B cell (primary cell): ENCODE measurements at regions not wholly inside any gene's neighbourhood (a gene's known extent, or its start where the extent isn't known, plus 50 kb on each side); places are given as distances from the start of the nearest gene placed in this dataset.

Experiments
- ATAC-seq: fragments of 200-7000 bp; cut with Tn5 transposase; one replicate; pipeline ENCODE4 v1.10.0; 2021; ENCODE audit warnings: low read depth, mild to moderate bottlenecking, moderate number of reproducible peaks, moderate library complexity
- CTCF ChIA-PET: fragments of 350-600 bp; sonication (Branson Sonifier 250); formaldehyde crosslinking; loops from one replicate; lab custom pipeline; 2021; ENCODE audit warnings: antibody characterized with exemption, inconsistent platforms; lab: Charles Lee
- POLR2A ChIA-PET: fragments of 350-600 bp; sonication (Branson Sonifier 250); formaldehyde crosslinking; loops from one replicate; lab custom pipeline; 2021; ENCODE audit warnings: antibody characterized with exemption; lab: Charles Lee
- DNase-seq: peaks from one replicate; pipeline ENCODE4 v3.0.0; 2013
- H2AFZ ChIP-seq: 2 replicates; pipeline ENCODE4 v1.6.1; 2012; ENCODE audit warnings: mild to moderate bottlenecking, low read depth, low read length; ENCODE audit not compliant: insufficient read depth, poor library complexity, severe bottlenecking
- H3K27ac ChIP-seq, 2 donors: 1 replicate in 1 of 2; 2 replicates in 1 of 2; pipeline ENCODE4 v1.5.1; 2012 to 2013; ENCODE audit warnings: low read length in 2 of 2, mild to moderate bottlenecking in 2 of 2, moderate library complexity in 1 of 2
- H3K27me3 ChIP-seq, 4 experiments: fragments of 200-600 bp in 1 of 4; sonication (generic) in 1 of 4; replicated peaks in 1 of 4; 1 replicate in 2 of 4; 2 replicates in 2 of 4; pipeline versions ENCODE4 v1.6.1 to v1.7.0; 2013 to 2016; ENCODE audit warnings: low read length in 3 of 4, mild to moderate bottlenecking in 2 of 4, mixed read lengths in 1 of 4, moderate library complexity in 1 of 4; ENCODE audit not compliant: insufficient read depth in 4 of 4, control insufficient read depth in 3 of 4; ENCODE audit errors: control extremely low read depth in 1 of 4
- H3K36me3 ChIP-seq, 2 experiments: replicated peaks in 1 of 2; 1 replicate in 1 of 2; 2 replicates in 1 of 2; pipeline versions ENCODE4 v1.6.1 to v1.7.1; 2013; ENCODE audit warnings: low read length in 1 of 2; ENCODE audit not compliant: insufficient read depth in 2 of 2, control insufficient read depth in 1 of 2; ENCODE audit errors: control extremely low read depth in 1 of 2, extremely low read depth in 1 of 2
- H3K4me1 ChIP-seq, 2 donors: fragments of 200-600 bp in 1 of 2; sonication (generic) in 1 of 2; 1 replicate in 1 of 2; 2 replicates in 1 of 2; pipeline versions ENCODE4 v1.5.1 to v1.6.1; 2013 to 2017; ENCODE audit warnings: low read length in 2 of 2; ENCODE audit not compliant: control insufficient read depth in 2 of 2, insufficient read depth in 2 of 2
- H3K4me2 ChIP-seq: replicated peaks from 2 replicates; pipeline ENCODE3; 2012; ENCODE audit warnings: mild to moderate bottlenecking, low read depth, low read length; ENCODE audit not compliant: poor library complexity, severe bottlenecking
- H3K4me3 ChIP-seq, 5 experiments: fragments of 200-600 bp in 1 of 5; sonication (generic) in 1 of 5; 1 replicate in 3 of 5; 2 replicates in 2 of 5; pipeline versions ENCODE4 v1.5.1 to v1.7.0; 2011 to 2016; ENCODE audit warnings: low read length in 4 of 5, mild to moderate bottlenecking in 4 of 5, low read depth in 2 of 5, control low read depth in 1 of 5, moderate library complexity in 1 of 5; ENCODE audit not compliant: insufficient read depth in 1 of 5; ENCODE audit errors: control extremely low read depth in 1 of 5, extremely low read depth in 1 of 5
- H3K79me2 ChIP-seq: fragments of 200-600 bp; sonication (generic); one replicate; pipeline ENCODE4 v1.6.0; 2016; ENCODE audit warnings: low read length; ENCODE audit not compliant: control insufficient read depth, insufficient read depth
- H3K9ac ChIP-seq: fragments of 200-600 bp; sonication (generic); 2 replicates; pipeline ENCODE4 v1.6.1; 2017; ENCODE audit warnings: mild to moderate bottlenecking, low read length, moderate library complexity
- H3K9me3 ChIP-seq, 3 donors: one replicate each; pipeline versions ENCODE4 v1.6.1 to v1.7.1; 2013; ENCODE audit warnings: low read length in 2 of 3; ENCODE audit not compliant: control insufficient read depth in 2 of 3, insufficient read depth in 1 of 3; ENCODE audit errors: control extremely low read depth in 1 of 3
- H4K20me1 ChIP-seq: 2 replicates; pipeline ENCODE4 v1.6.0; 2012; ENCODE audit warnings: mild to moderate bottlenecking, low read length; ENCODE audit not compliant: insufficient read depth, control insufficient read depth, poor library complexity, severe bottlenecking
- H3K27ac Mint-ChIP-seq: one replicate; pipeline ENCODE4 v1.8.0; 2021; ENCODE audit warnings: mixed read lengths
- H3K27me3 Mint-ChIP-seq: one replicate; pipeline ENCODE4 v1.8.0; 2021; ENCODE audit warnings: mixed read lengths
- H3K4me1 Mint-ChIP-seq: one replicate; pipeline ENCODE4 v1.8.0; 2021; ENCODE audit warnings: mixed read lengths
- H3K4me3 Mint-ChIP-seq: one replicate; pipeline ENCODE4 v1.8.0; 2021; ENCODE audit warnings: mixed read lengths
- H3K9me3 Mint-ChIP-seq: one replicate; pipeline ENCODE4 v1.8.0; 2022; ENCODE audit warnings: mixed read lengths; ENCODE audit not compliant: insufficient read depth
- EZH2 ChIP-seq: IDR thresholded peaks from 2 replicates; pipeline ENCODE4 v1.6.1; 2012; ENCODE audit warnings: borderline replicate concordance, low read depth, mild to moderate bottlenecking, moderate library complexity, low read length; ENCODE audit not compliant: insufficient read depth, poor library complexity, severe bottlenecking
- WGBS: methylation state at CpG from one replicate; pipeline ENCODE4 v1.1.5; 2013; ENCODE audit warnings: missing lambda C conversion rate; ENCODE audit not compliant: insufficient coverage; 5-methylcytosine and 5-hydroxymethylcytosine counted together
- intact Hi-C: fragments of 100-400 bp; cut with micrococcal nuclease; formaldehyde crosslinking; loops from one replicate; pipeline ENCODE4 v1.10.0; 2022
- TF ChIP-seq, protein P1 (sequence below): fragments of 200-600 bp; IDR thresholded peaks from one replicate; pipeline ENCODE4 v1.8.0; 2022; ENCODE audit warnings: antibody characterized with exemption, mild to moderate bottlenecking

DNA sequence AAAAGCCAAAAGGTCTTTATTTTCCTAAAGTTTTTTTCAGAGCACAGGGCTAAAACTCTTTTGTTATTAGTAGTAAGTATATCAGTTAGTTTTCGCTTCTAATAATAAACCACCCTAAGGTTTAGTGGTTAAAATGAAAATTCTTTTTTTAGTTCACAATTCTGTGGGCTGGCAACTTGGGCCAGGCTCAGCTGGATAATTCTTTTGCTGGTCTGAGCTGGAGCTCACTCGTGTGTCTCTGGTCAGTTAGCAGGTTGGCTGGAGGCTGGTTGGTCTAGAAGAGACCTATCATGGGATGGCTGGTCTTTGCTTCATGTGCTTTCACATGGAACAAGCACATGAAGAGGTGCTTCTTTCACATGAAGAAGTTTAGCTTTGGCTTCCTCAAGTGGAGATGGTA lies 227.1 kb upstream of the LCORL start:
- no peaks in the 10 kb centered on the region for H4K20me1 ChIP-seq
- no peak overlapping the region for H3K9ac ChIP-seq
- no peaks in the 10 kb centered on the region for H3K27me3 Mint-ChIP-seq
- DNase-seq, result no peak
- H3K4me3 Mint-ChIP-seq, result no peak overlapping the region
- H3K9me3 ChIP-seq, result peaks cover 0 to 1% (median 0%) of the 10 kb centered on the region in 3 donors
- H3K4me1 ChIP-seq, result no peaks in the 10 kb centered on the region
- H3K79me2 ChIP-seq, result no peaks in the 10 kb centered on the region
- ChIA-PET CTCF (no interaction called here), POLR2A (no interaction called here)
- no peak overlapping the region for H3K4me2 ChIP-seq
- intact Hi-C loops, result no loop called here
- 100% methylated on average over 1 of the region's 2 CpGs for WGBS
- TF ChIP-seq, protein P1, sequence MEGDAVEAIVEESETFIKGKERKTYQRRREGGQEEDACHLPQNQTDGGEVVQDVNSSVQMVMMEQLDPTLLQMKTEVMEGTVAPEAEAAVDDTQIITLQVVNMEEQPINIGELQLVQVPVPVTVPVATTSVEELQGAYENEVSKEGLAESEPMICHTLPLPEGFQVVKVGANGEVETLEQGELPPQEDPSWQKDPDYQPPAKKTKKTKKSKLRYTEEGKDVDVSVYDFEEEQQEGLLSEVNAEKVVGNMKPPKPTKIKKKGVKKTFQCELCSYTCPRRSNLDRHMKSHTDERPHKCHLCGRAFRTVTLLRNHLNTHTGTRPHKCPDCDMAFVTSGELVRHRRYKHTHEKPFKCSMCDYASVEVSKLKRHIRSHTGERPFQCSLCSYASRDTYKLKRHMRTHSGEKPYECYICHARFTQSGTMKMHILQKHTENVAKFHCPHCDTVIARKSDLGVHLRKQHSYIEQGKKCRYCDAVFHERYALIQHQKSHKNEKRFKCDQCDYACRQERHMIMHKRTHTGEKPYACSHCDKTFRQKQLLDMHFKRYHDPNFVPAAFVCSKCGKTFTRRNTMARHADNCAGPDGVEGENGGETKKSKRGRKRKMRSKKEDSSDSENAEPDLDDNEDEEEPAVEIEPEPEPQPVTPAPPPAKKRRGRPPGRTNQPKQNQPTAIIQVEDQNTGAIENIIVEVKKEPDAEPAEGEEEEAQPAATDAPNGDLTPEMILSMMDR, result no peak
- TF ChIP-seq EZH2, result no peak
- no peak overlapping the region for H3K4me3 ChIP-seq
- H3K4me1 Mint-ChIP-seq, result no peaks in the 10 kb centered on the region
- H3K27ac ChIP-seq, result no peak overlapping the region
- no peak overlapping the region for H3K27ac Mint-ChIP-seq
- no peaks in the 10 kb centered on the region for H3K9me3 Mint-ChIP-seq
- H2AFZ ChIP-seq, result no peak overlapping the region
- no peaks in the 10 kb centered on the region for H3K27me3 ChIP-seq
- H3K36me3 ChIP-seq, result no peaks in the 10 kb centered on the region
- no peak for ATAC-seq

DNA sequence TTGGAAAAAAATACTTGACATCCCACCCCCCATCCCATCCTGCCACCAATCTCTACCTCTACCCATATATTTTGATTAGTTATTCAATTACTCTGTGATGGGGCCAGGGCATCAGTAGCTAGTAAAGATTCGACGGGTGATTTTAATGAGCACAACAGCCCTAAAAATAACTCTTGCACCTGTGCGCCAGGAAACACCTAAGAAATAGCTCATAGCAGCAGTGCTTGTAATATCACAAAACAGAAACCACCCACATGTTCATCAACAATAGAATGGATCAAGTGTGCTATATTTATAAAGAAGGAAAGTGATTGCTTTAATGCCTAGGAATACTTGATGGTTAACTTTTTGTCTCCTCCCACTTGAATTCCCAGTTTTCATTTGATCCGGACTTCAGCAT lies 225.6 kb upstream of the LCORL start:
- H3K27ac Mint-ChIP-seq, result no peak overlapping the region
- Histone ChIP-seq H3K4me2 (no peak overlapping the region), H3K27ac (no peak overlapping the region), H3K9me3 (no peaks in the 10 kb centered on the region), H3K27me3 (no peaks in the 10 kb centered on the region), H3K36me3 (no peaks in the 10 kb centered on the region), H4K20me1 (no peaks in the 10 kb centered on the region), H3K79me2 (no peaks in the 10 kb centered on the region), H2AFZ (no peak overlapping the region), H3K9ac (no peak overlapping the region), H3K4me3 (no peak overlapping the region), H3K4me1 (no peaks in the 10 kb centered on the region)
- intact Hi-C loops, result no loop called here
- WGBS, result no CpG with 5 or more reads among the region's 4 CpGs
- no peaks in the 10 kb centered on the region for H3K4me1 Mint-ChIP-seq
- DNase-seq (no peak), ATAC-seq (no peak)
- H3K4me3 Mint-ChIP-seq, result no peak overlapping the region
- ChIA-PET CTCF (no interaction called here), POLR2A (no interaction called here)
- H3K27me3 Mint-ChIP-seq, result peaks cover 4% of the 10 kb centered on the region
- TF ChIP-seq, protein P1, result no peak
- no peak for TF ChIP-seq EZH2
- H3K9me3 Mint-ChIP-seq, result no peaks in the 10 kb centered on the region
